Suppressor macrophage treated with lipopolysaccharide for 4 hours (primary cell): ENCODE measurements at regions not wholly inside any gene's neighbourhood (a gene's known extent, or its start where the extent isn't known, plus 50 kb on each side); places are given as distances from the start of the nearest gene placed in this dataset.

Experiments used
- DNase-seq: peaks from one replicate; pipeline ENCODE4 v3.0.0-alpha.2; 2020

- no peak for DNase-seq
These were observed 132.2 kb upstream of the ASTN2 start for GRCh38 chr9:117546894-117547678.

- DNase-seq, result no peak
These were observed 131.0 kb upstream of the ASTN2 start for GRCh38 chr9:117545846-117546245.

- DNase-seq, result no peak
These were observed 128.2 kb upstream of the ASTN2 start for GRCh38 chr9:117543089-117543488.

- DNase-seq, result no peak
These were observed 127.2 kb upstream of the ASTN2 start for GRCh38 chr9:117542021-117542420.

GRCh38 chr9:117541181-117541580 is 126.3 kb upstream of the ASTN2 start:
- no peak for DNase-seq

GRCh38 chr9:117535973-117536372 is 121.1 kb upstream of the ASTN2 start:
- DNase-seq, result no peak

- no peak for DNase-seq
These were observed 120.6 kb upstream of the ASTN2 start for GRCh38 chr9:117535434-117535833.

GRCh38 chr9:117528225-117528624 is 113.4 kb upstream of the ASTN2 start:
- DNase-seq, result peak; percentile 12

- no peak for DNase-seq
These were observed 111.8 kb upstream of the ASTN2 start for GRCh38 chr9:117526674-117527073.

- DNase-seq, result no peak
These were observed 108.8 kb upstream of the ASTN2 start for GRCh38 chr9:117523531-117524153.

- DNase-seq, result no peak
These were observed 106.4 kb upstream of the ASTN2 start for GRCh38 chr9:117521293-117521692.

GRCh38 chr9:117516676-117517632 is 102.1 kb upstream of the ASTN2 start:
- DNase-seq, result no peak

GRCh38 chr9:117511852-117512481 is 97.1 kb upstream of the ASTN2 start:
- no peak for DNase-seq

GRCh38 chr9:117496307-117496706 is 81.5 kb upstream of the ASTN2 start:
- DNase-seq, result no peak

- no peak for DNase-seq
These were observed 79.7 kb upstream of the ASTN2 start for GRCh38 chr9:117494401-117495090.

- DNase-seq, result no peak
These were observed 77.6 kb upstream of the ASTN2 start for GRCh38 chr9:117492476-117492875.

GRCh38 chr9:117491491-117491890 is 76.6 kb upstream of the ASTN2 start:
- no peak for DNase-seq

- DNase-seq, result no peak
These were observed 75.3 kb upstream of the ASTN2 start for GRCh38 chr9:117490199-117490598.

- no peak for DNase-seq
These were observed 73.8 kb upstream of the ASTN2 start for GRCh38 chr9:117488659-117489058.

- peak; percentile 60 for DNase-seq
These were observed 72.8 kb upstream of the ASTN2 start for GRCh38 chr9:117487555-117488175.

GRCh38 chr9:117486426-117486825 is 71.6 kb upstream of the ASTN2 start:
- no peak for DNase-seq

- no peak for DNase-seq
These were observed 70.3 kb upstream of the ASTN2 start for GRCh38 chr9:117485176-117485575.
